ENCODE measurements at regions not wholly inside any gene's neighbourhood (a gene's known extent, or its start where the extent isn't known, plus 50 kb on each side); places are given as distances from the start of the nearest gene placed in this dataset.

DNA sequence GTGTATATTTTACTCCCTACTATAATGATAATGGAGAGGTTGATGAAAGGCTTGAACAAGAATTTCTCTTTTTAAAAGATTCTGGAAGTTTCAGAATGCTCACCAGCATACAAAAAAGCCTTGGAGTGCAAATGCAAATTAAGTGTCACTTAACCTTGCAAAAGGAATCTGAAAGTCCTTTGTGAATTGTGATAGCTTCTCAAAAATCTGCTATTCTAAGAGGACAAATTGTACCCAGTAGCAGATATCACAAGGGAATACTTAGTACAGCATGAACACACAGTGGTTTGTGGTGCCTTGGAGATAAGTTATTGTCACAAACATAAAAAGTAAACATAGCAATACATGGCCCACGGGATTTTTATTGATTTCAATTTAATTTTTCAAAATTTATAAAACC, 1208.3 kb upstream of the B3GALT2 start:
- DNase-seq (ENCODE audit: insufficient read length, low spot score) (no peak), FAIRE-seq (no peak)
- TF ChIP-seq PAX5 (IDR thresholded peaks at IDR 0.05; ENCODE audit: insufficient read depth, low read length, severe bottlenecking) (no peak), POU2F2 (IDR thresholded peaks at IDR 0.05; ENCODE audit: low read depth, low read length) (no peak), SPI1 (IDR thresholded peaks at IDR 0.05; ENCODE audit: low read depth, low read length) (no peak), POLR2A (IDR thresholded peaks at IDR 0.05; ENCODE audit: low read depth, low read length) (no peak), TAF1 (IDR thresholded peaks at IDR 0.05; ENCODE audit: low read depth, low read length) (no peak), POLR2AphosphoS5 (IDR thresholded peaks at IDR 0.05; ENCODE audit: low read depth, low read length) (no peak)

DNA sequence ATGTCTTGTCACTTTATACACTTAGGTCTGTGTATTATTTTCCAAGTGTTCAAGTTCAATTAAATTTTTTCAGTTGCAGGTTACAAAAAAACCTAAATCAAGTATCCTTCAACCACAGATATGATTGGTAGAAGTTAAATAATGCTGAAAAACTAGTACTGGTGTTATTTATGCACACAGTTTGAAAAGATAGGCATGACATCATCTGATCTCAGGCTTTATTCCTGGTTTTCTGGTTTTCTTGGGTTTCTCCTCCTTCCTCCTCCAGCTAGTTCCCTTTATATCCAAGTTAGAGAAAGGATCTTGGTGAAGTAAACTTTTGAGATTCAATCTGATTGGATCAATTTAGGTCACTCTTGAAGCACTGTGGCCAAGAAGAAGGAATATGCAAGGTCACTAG, 1201.1 kb upstream of the B3GALT2 start:
- TF ChIP-seq SPI1 (IDR thresholded peaks at IDR 0.05; ENCODE audit: low read depth, low read length) (no peak), POLR2AphosphoS5 (IDR thresholded peaks at IDR 0.05; ENCODE audit: low read depth, low read length) (no peak), POU2F2 (IDR thresholded peaks at IDR 0.05; ENCODE audit: low read depth, low read length) (no peak), POLR2A (IDR thresholded peaks at IDR 0.05; ENCODE audit: low read depth, low read length) (no peak), TAF1 (IDR thresholded peaks at IDR 0.05; ENCODE audit: low read depth, low read length) (no peak), PAX5 (IDR thresholded peaks at IDR 0.05; ENCODE audit: insufficient read depth, low read length, severe bottlenecking) (no peak)
- DNase-seq (ENCODE audit: insufficient read length, low spot score), result no peak
- FAIRE-seq, result no peak

DNA sequence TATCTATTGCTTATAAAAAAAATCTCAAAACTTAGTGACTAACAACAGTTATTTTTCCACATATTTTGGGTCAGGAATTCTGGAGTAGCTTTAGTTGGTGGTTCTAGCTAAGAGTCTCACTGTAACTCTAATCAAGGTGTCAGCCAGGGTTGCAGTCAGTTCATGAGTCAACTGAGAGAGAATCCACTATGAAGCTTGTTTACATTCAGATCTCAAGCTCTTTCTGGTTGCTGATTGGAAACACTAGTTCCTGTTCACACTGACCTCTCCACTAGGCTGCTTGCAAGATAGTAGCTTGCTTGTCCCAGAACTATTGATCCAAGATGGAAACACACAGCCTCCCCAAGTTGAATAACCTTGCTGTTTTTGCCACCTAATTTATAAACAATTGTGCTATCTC, 1192.1 kb upstream of the B3GALT2 start:
- TF ChIP-seq POLR2AphosphoS5 (IDR thresholded peaks at IDR 0.05; ENCODE audit: low read depth, low read length) (no peak), PAX5 (IDR thresholded peaks at IDR 0.05; ENCODE audit: insufficient read depth, low read length, severe bottlenecking) (no peak), SPI1 (IDR thresholded peaks at IDR 0.05; ENCODE audit: low read depth, low read length) (no peak), TAF1 (IDR thresholded peaks at IDR 0.05; ENCODE audit: low read depth, low read length) (no peak), POU2F2 (IDR thresholded peaks at IDR 0.05; ENCODE audit: low read depth, low read length) (no peak), POLR2A (IDR thresholded peaks at IDR 0.05; ENCODE audit: low read depth, low read length) (no peak)
- FAIRE-seq, result no peak
- no peak for DNase-seq (ENCODE audit: insufficient read length, low spot score)

DNA sequence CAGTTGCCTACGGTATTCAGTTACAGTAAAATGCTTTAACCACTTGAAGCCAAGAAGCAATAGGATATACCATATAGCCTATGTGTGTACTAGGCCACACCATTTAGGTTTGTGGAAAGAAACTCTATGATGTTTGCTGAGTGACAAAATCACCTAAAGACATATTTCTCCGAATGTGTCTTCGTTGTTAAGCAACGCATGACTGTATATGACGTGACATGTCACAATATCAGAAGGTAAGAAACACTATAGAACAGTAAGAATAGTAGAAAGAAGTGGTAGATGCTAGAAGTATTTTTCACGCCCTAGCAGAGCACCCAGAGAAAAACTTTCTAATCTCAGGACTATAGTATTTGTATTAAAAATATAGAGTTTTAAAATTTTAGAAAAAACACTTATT, 1188.2 kb upstream of the B3GALT2 start:
- FAIRE-seq, result no peak
- TF ChIP-seq SPI1 (IDR thresholded peaks at IDR 0.05; ENCODE audit: low read depth, low read length) (no peak), POLR2AphosphoS5 (IDR thresholded peaks at IDR 0.05; ENCODE audit: low read depth, low read length) (no peak), POU2F2 (IDR thresholded peaks at IDR 0.05; ENCODE audit: low read depth, low read length) (no peak), PAX5 (IDR thresholded peaks at IDR 0.05; ENCODE audit: insufficient read depth, low read length, severe bottlenecking) (no peak)
- no peak for DNase-seq (ENCODE audit: insufficient read length, low spot score)

DNA sequence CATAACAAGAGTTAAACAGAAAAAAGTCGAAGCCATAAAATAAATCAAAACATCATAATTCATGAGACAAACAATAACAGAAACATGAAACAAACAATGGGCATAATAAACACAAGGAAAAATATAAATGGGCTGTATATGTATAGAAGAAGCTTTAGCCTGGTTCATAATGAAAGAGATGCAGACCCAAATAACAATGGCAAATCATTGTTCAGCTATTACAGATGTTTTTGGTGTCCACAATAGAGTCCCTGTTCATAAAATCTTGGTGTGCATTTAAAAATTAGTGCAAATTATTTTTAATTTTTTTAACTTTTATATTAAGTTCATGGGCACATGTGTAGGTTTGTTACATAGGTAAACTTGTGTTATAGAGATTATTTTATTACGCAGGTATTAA, 1185.9 kb upstream of the B3GALT2 start:
- FAIRE-seq, result no peak
- no peak for DNase-seq (ENCODE audit: insufficient read length, low spot score)
- TF ChIP-seq POLR2A (IDR thresholded peaks at IDR 0.05; ENCODE audit: low read depth, low read length) (no peak), POU2F2 (IDR thresholded peaks at IDR 0.05; ENCODE audit: low read depth, low read length) (no peak), TAF1 (IDR thresholded peaks at IDR 0.05; ENCODE audit: low read depth, low read length) (no peak), POLR2AphosphoS5 (IDR thresholded peaks at IDR 0.05; ENCODE audit: low read depth, low read length) (no peak), SPI1 (IDR thresholded peaks at IDR 0.05; ENCODE audit: low read depth, low read length) (no peak), PAX5 (IDR thresholded peaks at IDR 0.05; ENCODE audit: insufficient read depth, low read length, severe bottlenecking) (no peak)

DNA sequence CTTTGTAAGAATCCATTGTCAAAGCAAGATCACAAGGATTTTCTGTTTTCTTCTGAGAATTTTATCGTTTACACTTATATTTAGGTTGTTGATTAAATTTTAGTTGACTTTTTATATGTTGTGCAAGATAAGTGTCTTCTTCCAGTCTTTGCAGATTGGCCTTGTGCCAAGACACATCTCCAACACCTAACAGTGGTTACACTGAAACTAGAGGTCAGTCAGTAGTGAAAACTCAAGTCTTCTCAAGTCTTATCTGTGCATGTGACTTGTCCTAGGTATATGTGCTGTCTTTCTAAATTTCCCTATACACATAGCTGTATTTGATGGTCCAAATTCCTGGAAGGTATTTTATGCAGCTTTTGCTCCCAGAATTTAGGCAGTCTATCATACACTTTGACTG, 1183.2 kb upstream of the B3GALT2 start:
- TF ChIP-seq SPI1 (IDR thresholded peaks at IDR 0.05; ENCODE audit: low read depth, low read length) (no peak), POU2F2 (IDR thresholded peaks at IDR 0.05; ENCODE audit: low read depth, low read length) (no peak), POLR2A (IDR thresholded peaks at IDR 0.05; ENCODE audit: low read depth, low read length) (no peak), PAX5 (IDR thresholded peaks at IDR 0.05; ENCODE audit: insufficient read depth, low read length, severe bottlenecking) (no peak), TAF1 (IDR thresholded peaks at IDR 0.05; ENCODE audit: low read depth, low read length) (no peak), POLR2AphosphoS5 (IDR thresholded peaks at IDR 0.05; ENCODE audit: low read depth, low read length) (no peak)
- DNase-seq (ENCODE audit: insufficient read length, low spot score), result no peak
- FAIRE-seq, result no peak

DNA sequence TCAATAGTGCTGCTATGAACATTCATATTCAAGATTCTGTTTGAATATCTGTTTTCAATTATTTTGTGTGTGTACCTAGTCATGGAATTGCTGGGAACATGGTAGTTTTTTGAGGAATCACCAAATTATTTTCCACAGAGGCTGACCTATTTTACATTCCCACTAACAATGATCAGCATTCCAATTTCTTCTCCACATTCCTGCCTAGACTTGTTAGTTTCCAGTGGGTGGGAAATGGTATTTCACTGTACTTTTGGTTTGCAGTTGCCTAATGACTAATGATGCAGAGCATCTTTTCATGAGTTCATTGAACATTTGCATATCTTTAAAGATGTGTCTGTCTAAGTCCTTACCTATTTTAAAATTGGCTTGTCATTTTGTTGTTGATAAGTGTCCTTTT, 1182.6 kb upstream of the B3GALT2 start:
- DNase-seq (ENCODE audit: insufficient read length, low spot score) (no peak), FAIRE-seq (no peak)
- TF ChIP-seq POU2F2 (IDR thresholded peaks at IDR 0.05; ENCODE audit: low read depth, low read length), result no peak
- no peak for TF ChIP-seq PAX5 (IDR thresholded peaks at IDR 0.05; ENCODE audit: insufficient read depth, low read length, severe bottlenecking)
- TF ChIP-seq TAF1 (IDR thresholded peaks at IDR 0.05; ENCODE audit: low read depth, low read length), result no peak
- TF ChIP-seq POLR2A (IDR thresholded peaks at IDR 0.05; ENCODE audit: low read depth, low read length), result no peak
- TF ChIP-seq SPI1 (IDR thresholded peaks at IDR 0.05; ENCODE audit: low read depth, low read length), result no peak

DNA sequence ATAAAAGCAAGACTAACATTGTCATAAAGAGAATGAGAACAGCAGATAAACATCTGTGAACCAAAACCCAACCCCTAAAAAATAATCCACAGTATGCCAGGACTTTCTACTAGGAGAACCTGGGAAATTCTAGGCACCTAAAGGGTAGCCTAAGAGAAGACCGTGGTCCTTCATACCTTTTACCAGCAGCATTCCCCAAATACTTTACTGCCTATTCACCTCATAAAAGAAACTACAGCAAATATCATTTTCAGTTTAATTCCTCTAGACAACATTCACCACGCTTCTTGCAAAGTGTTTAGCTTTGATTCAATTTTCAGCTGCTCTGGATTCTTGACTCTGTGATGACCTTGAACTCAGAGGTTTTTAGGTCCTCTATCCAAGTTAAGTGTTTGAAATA, 1180.7 kb upstream of the B3GALT2 start:
- TF ChIP-seq PAX5 (IDR thresholded peaks at IDR 0.05; ENCODE audit: insufficient read depth, low read length, severe bottlenecking) (no peak), POLR2AphosphoS5 (IDR thresholded peaks at IDR 0.05; ENCODE audit: low read depth, low read length) (no peak), POLR2A (IDR thresholded peaks at IDR 0.05; ENCODE audit: low read depth, low read length) (no peak), TAF1 (IDR thresholded peaks at IDR 0.05; ENCODE audit: low read depth, low read length) (no peak)
- no peak for DNase-seq (ENCODE audit: insufficient read length, low spot score)
- no peak for FAIRE-seq

DNA sequence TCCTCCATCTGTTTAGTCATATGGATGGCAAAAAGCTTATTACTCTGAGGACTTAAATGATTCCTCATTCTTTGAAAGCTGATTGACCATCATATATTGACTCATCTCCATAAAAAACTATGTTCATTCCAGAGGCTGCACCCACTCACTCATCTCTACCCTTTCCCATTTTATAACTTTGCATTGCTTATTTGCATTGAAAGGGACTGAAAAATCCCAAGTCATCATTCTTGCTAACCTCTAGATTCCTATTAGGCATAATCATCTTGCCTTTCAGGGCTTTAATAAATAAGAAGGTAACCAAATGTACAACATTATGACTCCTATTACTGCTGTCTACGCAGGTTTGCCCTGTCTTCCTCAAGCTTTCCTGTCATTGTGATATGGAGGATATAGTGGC, 1180.3 kb upstream of the B3GALT2 start:
- FAIRE-seq, result no peak
- TF ChIP-seq PAX5 (IDR thresholded peaks at IDR 0.05; ENCODE audit: insufficient read depth, low read length, severe bottlenecking), result no peak
- TF ChIP-seq TAF1 (IDR thresholded peaks at IDR 0.05; ENCODE audit: low read depth, low read length), result no peak
- no peak for DNase-seq (ENCODE audit: insufficient read length, low spot score)

DNA sequence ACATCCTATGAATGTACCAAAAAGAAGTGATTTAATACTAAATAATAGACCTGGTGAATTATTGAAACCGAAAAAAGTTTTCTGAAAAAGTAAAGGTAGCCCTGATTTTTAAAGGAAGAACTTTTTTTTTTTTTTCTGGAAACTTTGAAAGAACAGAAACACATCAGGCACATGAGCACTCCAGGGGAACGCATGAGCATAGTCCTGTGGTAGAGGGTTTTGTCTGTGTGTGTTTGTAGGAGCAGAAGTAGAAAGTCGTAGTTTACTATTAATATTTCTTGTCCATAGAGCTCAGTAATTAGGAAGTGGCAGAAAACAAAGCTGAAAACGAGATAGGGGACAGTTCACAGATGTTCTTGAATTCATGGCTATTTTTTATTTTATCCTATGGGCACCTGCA, 1175.9 kb upstream of the B3GALT2 start:
- FAIRE-seq (no peak), DNase-seq (ENCODE audit: insufficient read length, low spot score) (no peak)
- TF ChIP-seq POLR2A (IDR thresholded peaks at IDR 0.05; ENCODE audit: low read depth, low read length) (no peak), POU2F2 (IDR thresholded peaks at IDR 0.05; ENCODE audit: low read depth, low read length) (no peak), TAF1 (IDR thresholded peaks at IDR 0.05; ENCODE audit: low read depth, low read length) (no peak), POLR2AphosphoS5 (IDR thresholded peaks at IDR 0.05; ENCODE audit: low read depth, low read length) (no peak), SPI1 (IDR thresholded peaks at IDR 0.05; ENCODE audit: low read depth, low read length) (no peak), PAX5 (IDR thresholded peaks at IDR 0.05; ENCODE audit: insufficient read depth, low read length, severe bottlenecking) (no peak)
